Activated naive CD4-positive, alpha-beta T cell treated with anti-CD3 and anti-CD28 coated beads, Interleukin-2, amount 50 U/mL, for 24 hours (primary cell): ENCODE measurements at regions not wholly inside any gene's neighbourhood (a gene's known extent, or its start where the extent isn't known, plus 50 kb on each side); places are given as distances from the start of the nearest gene placed in this dataset.
"Not testable (repeated sequence)": the region's sequence is repeated elsewhere in the genome, so short reads cannot be mapped to it uniquely, and the experiment has no call there.

Experiments used
- H3K27ac Mint-ChIP-seq: one replicate; pipeline ENCODE4 v1.8.0; 2021; ENCODE audit warnings: mild to moderate bottlenecking, mixed read lengths
- H3K27me3 Mint-ChIP-seq: one replicate; pipeline ENCODE4 v1.8.0; 2021; ENCODE audit warnings: mixed read lengths
- H3K36me3 Mint-ChIP-seq: one replicate; pipeline ENCODE4 v1.8.0; 2021; ENCODE audit warnings: mixed read lengths
- H3K4me1 Mint-ChIP-seq: one replicate; pipeline ENCODE4 v1.8.0; 2021; ENCODE audit warnings: mixed read lengths
- H3K4me3 Mint-ChIP-seq: one replicate; pipeline ENCODE4 v1.8.0; 2021; ENCODE audit warnings: mild to moderate bottlenecking, mixed read lengths
- H3K9me3 Mint-ChIP-seq: one replicate; pipeline ENCODE4 v1.8.0; 2021; ENCODE audit warnings: mixed read lengths

GRCh38 chr1:4215391-4215790 is 315.3 kb upstream of the C1orf174 start:
- Mint-ChIP-seq H3K36me3 (no peaks in the 10 kb centered on the region), H3K4me1 (no peaks in the 10 kb centered on the region), H3K27me3 (peaks cover 1% of the 10 kb centered on the region), H3K27ac (no peak overlapping the region), H3K4me3 (no peak overlapping the region), H3K9me3 (no peaks in the 10 kb centered on the region)

GRCh38 chr1:4216231-4216630 is 316.2 kb upstream of the C1orf174 start:
- Mint-ChIP-seq H3K27me3 (peaks cover 1% of the 10 kb centered on the region), H3K4me3 (no peak overlapping the region), H3K36me3 (no peaks in the 10 kb centered on the region)

GRCh38 chr1:4218619-4219018 is 318.5 kb upstream of the C1orf174 start:
- Mint-ChIP-seq H3K4me1 (no peaks in the 10 kb centered on the region), H3K27me3 (peaks cover 1% of the 10 kb centered on the region), H3K36me3 (no peaks in the 10 kb centered on the region), H3K4me3 (no peak overlapping the region), H3K9me3 (no peaks in the 10 kb centered on the region), H3K27ac (no peak overlapping the region)

More at GRCh38 chr1:4216231-4216630, 316.2 kb upstream of the C1orf174 start:
- no peaks in the 10 kb centered on the region for H3K9me3 Mint-ChIP-seq
- H3K27ac Mint-ChIP-seq: no peak overlapping the region
- H3K4me1 Mint-ChIP-seq: no peaks in the 10 kb centered on the region

- no peak overlapping the region for H3K4me3 Mint-ChIP-seq
- H3K9me3 Mint-ChIP-seq: no peaks in the 10 kb centered on the region
- peaks cover 1% of the 10 kb centered on the region for H3K27me3 Mint-ChIP-seq
- H3K27ac Mint-ChIP-seq: no peak overlapping the region
- no peaks in the 10 kb centered on the region for H3K4me1 Mint-ChIP-seq
- no peaks in the 10 kb centered on the region for H3K36me3 Mint-ChIP-seq
Measured at GRCh38 chr1:4219111-4219510, 319.0 kb upstream of the C1orf174 start.

GRCh38 chr1:4219826-4220225 is 319.8 kb upstream of the C1orf174 start:
- H3K4me1 Mint-ChIP-seq: no peaks in the 10 kb centered on the region
- peaks cover 1% of the 10 kb centered on the region for H3K27me3 Mint-ChIP-seq
- no peak overlapping the region for H3K4me3 Mint-ChIP-seq
- H3K36me3 Mint-ChIP-seq: no peaks in the 10 kb centered on the region
- H3K9me3 Mint-ChIP-seq: no peaks in the 10 kb centered on the region
- H3K27ac Mint-ChIP-seq: no peak overlapping the region

GRCh38 chr1:4220362-4220761 is 320.3 kb upstream of the C1orf174 start:
- no peak overlapping the region for H3K27ac Mint-ChIP-seq
- H3K4me3 Mint-ChIP-seq: no peak overlapping the region
- H3K36me3 Mint-ChIP-seq: no peaks in the 10 kb centered on the region

GRCh38 chr1:4221107-4221506 is 321.0 kb upstream of the C1orf174 start:
- Mint-ChIP-seq H3K27ac (no peak overlapping the region), H3K27me3 (peaks cover 1% of the 10 kb centered on the region), H3K4me1 (no peaks in the 10 kb centered on the region), H3K36me3 (no peaks in the 10 kb centered on the region), H3K4me3 (no peak overlapping the region), H3K9me3 (no peaks in the 10 kb centered on the region)

More at GRCh38 chr1:4220362-4220761, 320.3 kb upstream of the C1orf174 start:
- no peaks in the 10 kb centered on the region for H3K4me1 Mint-ChIP-seq
- H3K27me3 Mint-ChIP-seq: peaks cover 1% of the 10 kb centered on the region
- H3K9me3 Mint-ChIP-seq: no peaks in the 10 kb centered on the region

GRCh38 chr1:4224684-4225467 is 324.8 kb upstream of the C1orf174 start:
- no peak overlapping the region for H3K4me3 Mint-ChIP-seq
- H3K9me3 Mint-ChIP-seq: no peaks in the 10 kb centered on the region
- peaks cover 1% of the 10 kb centered on the region for H3K27me3 Mint-ChIP-seq
- H3K27ac Mint-ChIP-seq: no peak overlapping the region
- H3K36me3 Mint-ChIP-seq: no peaks in the 10 kb centered on the region
- H3K4me1 Mint-ChIP-seq: no peaks in the 10 kb centered on the region

GRCh38 chr1:4227986-4228385 is 327.9 kb upstream of the C1orf174 start:
- Mint-ChIP-seq H3K4me1 (no peaks in the 10 kb centered on the region), H3K9me3 (no peaks in the 10 kb centered on the region), H3K27me3 (peaks cover 3% of the 10 kb centered on the region), H3K4me3 (no peak overlapping the region), H3K36me3 (no peaks in the 10 kb centered on the region), H3K27ac (no peak overlapping the region)

GRCh38 chr1:4253935-4254334 is 353.9 kb upstream of the C1orf174 start:
- Mint-ChIP-seq H3K27me3 (peaks cover 12% of the 10 kb centered on the region), H3K9me3 (peaks cover 7% of the 10 kb centered on the region), H3K4me1 (no peaks in the 10 kb centered on the region), H3K36me3 (no peaks in the 10 kb centered on the region), H3K4me3 (no peak overlapping the region), H3K27ac (no peak overlapping the region)

- Mint-ChIP-seq H3K36me3 (no peaks in the 10 kb centered on the region), H3K4me3 (no peak overlapping the region), H3K4me1 (no peaks in the 10 kb centered on the region), H3K9me3 (peaks cover 7% of the 10 kb centered on the region), H3K27ac (no peak overlapping the region), H3K27me3 (peaks cover 5% of the 10 kb centered on the region)
Measured at GRCh38 chr1:4256351-4256750, 356.3 kb upstream of the C1orf174 start.

GRCh38 chr1:4258146-4258777 is 358.2 kb upstream of the C1orf174 start:
- not testable (repeated sequence) for H3K9me3 Mint-ChIP-seq, H3K27ac Mint-ChIP-seq, H3K4me1 Mint-ChIP-seq, H3K36me3 Mint-ChIP-seq, H3K4me3 Mint-ChIP-seq
- H3K27me3 Mint-ChIP-seq: peaks cover 12% of the 10 kb centered on the region

- peaks cover 14% of the 10 kb centered on the region for H3K27me3 Mint-ChIP-seq
- H3K36me3 Mint-ChIP-seq: no peaks in the 10 kb centered on the region
- no peaks in the 10 kb centered on the region for H3K4me1 Mint-ChIP-seq
- H3K4me3 Mint-ChIP-seq: no peak overlapping the region
- H3K9me3 Mint-ChIP-seq: peaks cover 7% of the 10 kb centered on the region
- no peak overlapping the region for H3K27ac Mint-ChIP-seq
Measured at GRCh38 chr1:4261327-4261726, 361.3 kb upstream of the C1orf174 start.

GRCh38 chr1:4262665-4263064 is 362.6 kb upstream of the C1orf174 start:
- no peaks in the 10 kb centered on the region for H3K36me3 Mint-ChIP-seq
- H3K9me3 Mint-ChIP-seq: no peaks in the 10 kb centered on the region
- H3K4me3 Mint-ChIP-seq: no peak overlapping the region
- no peak overlapping the region for H3K27ac Mint-ChIP-seq
- H3K27me3 Mint-ChIP-seq: peaks cover 14% of the 10 kb centered on the region
- no peaks in the 10 kb centered on the region for H3K4me1 Mint-ChIP-seq

- peaks cover 14% of the 10 kb centered on the region for H3K27me3 Mint-ChIP-seq
- no peaks in the 10 kb centered on the region for H3K4me1 Mint-ChIP-seq
- no peaks in the 10 kb centered on the region for H3K9me3 Mint-ChIP-seq
- no peak overlapping the region for H3K27ac Mint-ChIP-seq
- no peak overlapping the region for H3K4me3 Mint-ChIP-seq
- H3K36me3 Mint-ChIP-seq: no peaks in the 10 kb centered on the region
Measured at GRCh38 chr1:4263699-4264098, 363.6 kb upstream of the C1orf174 start.

- H3K36me3 Mint-ChIP-seq: no peaks in the 10 kb centered on the region
- no peaks in the 10 kb centered on the region for H3K9me3 Mint-ChIP-seq
- H3K27ac Mint-ChIP-seq: no peak overlapping the region
- H3K27me3 Mint-ChIP-seq: peaks cover 14% of the 10 kb centered on the region
- no peaks in the 10 kb centered on the region for H3K4me1 Mint-ChIP-seq
- no peak overlapping the region for H3K4me3 Mint-ChIP-seq
Measured at GRCh38 chr1:4265836-4266235, 365.8 kb upstream of the C1orf174 start.
